Neural cell (in vitro differentiated cells): ENCODE measurements at regions not wholly inside any gene's neighbourhood (a gene's known extent, or its start where the extent isn't known, plus 50 kb on each side); places are given as distances from the start of the nearest gene placed in this dataset.

Experiments
- CTCF ChIP-seq: fragments of 450-650 bp; IDR thresholded peaks from 2 replicates; pipeline ENCODE4 v1.5.1; 2014; ENCODE audit warnings: antibody characterized with exemption, mild to moderate bottlenecking, moderate library complexity; ENCODE audit not compliant: poor library complexity, severe bottlenecking
- EP300 ChIP-seq: fragments of 450-650 bp; conservative IDR thresholded peaks from 2 replicates; pipeline ENCODE4 v1.6.1; 2014; ENCODE audit warnings: antibody characterized with exemption, mild to moderate bottlenecking, moderate library complexity; ENCODE audit not compliant: poor library complexity, severe bottlenecking
- MXI1 ChIP-seq: fragments of 450-650 bp; conservative IDR thresholded peaks from 2 replicates; pipeline ENCODE4 v1.6.1; 2014; ENCODE audit warnings: antibody characterized with exemption, mild to moderate bottlenecking; ENCODE audit not compliant: poor library complexity, severe bottlenecking
- POLR2AphosphoS5 ChIP-seq: IDR thresholded peaks from 2 replicates; pipeline ENCODE4 v1.6.1; 2012
- RAD21 ChIP-seq: fragments of 450-650 bp; conservative IDR thresholded peaks from 2 replicates; pipeline ENCODE4 v1.6.1; 2014; ENCODE audit warnings: antibody characterized with exemption, mild to moderate bottlenecking, moderate library complexity

DNA sequence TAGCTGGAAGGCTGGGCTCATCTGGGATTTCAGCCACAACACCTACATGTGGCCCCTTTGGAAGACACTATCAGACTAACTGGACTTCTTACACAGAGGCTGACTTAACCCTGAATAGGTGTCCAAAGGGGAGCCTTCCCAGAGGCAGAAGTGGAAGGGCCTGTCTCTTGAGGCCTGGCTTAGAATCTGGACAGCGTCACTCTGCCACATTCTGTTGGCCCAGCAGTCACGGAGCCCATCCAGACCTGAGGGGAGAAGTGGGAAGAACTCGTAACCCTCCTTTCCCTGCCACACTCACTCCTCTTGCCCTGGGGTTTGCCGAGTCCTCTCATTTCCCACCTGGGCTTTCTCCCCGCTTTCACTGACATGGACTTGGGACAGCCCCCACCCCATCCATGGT is 170.5 kb downstream of the C16orf95 start:
- TF ChIP-seq CTCF = no peak
- no peak for TF ChIP-seq POLR2AphosphoS5
- no peak for TF ChIP-seq MXI1
- TF ChIP-seq EP300 = no peak
- TF ChIP-seq RAD21 = no peak
